ENCODE measurements at regions not wholly inside any gene's neighbourhood (a gene's known extent, or its start where the extent isn't known, plus 50 kb on each side); places are given as distances from the start of the nearest gene placed in this dataset.

- TF ChIP-seq EZH2 (IDR thresholded peaks at IDR 0.05; ENCODE audit: low read length, missing control alignments) (no peak), CTCF (conservative IDR thresholded peaks at IDR 0.05 in 1 of 2, IDR thresholded peaks at IDR 0.05 in 1 of 2; ENCODE audit: low read depth in 1 of 2, low read length in 2 of 2) (no peak)
These were observed 51.8 kb upstream of the MAGEC2 start for GRCh38 chrX:142256935-142257334.
